ENCODE measurements at regions not wholly inside any gene's neighbourhood (a gene's known extent, or its start where the extent isn't known, plus 50 kb on each side); places are given as distances from the start of the nearest gene placed in this dataset.

- TF ChIP-seq, protein P1, sequence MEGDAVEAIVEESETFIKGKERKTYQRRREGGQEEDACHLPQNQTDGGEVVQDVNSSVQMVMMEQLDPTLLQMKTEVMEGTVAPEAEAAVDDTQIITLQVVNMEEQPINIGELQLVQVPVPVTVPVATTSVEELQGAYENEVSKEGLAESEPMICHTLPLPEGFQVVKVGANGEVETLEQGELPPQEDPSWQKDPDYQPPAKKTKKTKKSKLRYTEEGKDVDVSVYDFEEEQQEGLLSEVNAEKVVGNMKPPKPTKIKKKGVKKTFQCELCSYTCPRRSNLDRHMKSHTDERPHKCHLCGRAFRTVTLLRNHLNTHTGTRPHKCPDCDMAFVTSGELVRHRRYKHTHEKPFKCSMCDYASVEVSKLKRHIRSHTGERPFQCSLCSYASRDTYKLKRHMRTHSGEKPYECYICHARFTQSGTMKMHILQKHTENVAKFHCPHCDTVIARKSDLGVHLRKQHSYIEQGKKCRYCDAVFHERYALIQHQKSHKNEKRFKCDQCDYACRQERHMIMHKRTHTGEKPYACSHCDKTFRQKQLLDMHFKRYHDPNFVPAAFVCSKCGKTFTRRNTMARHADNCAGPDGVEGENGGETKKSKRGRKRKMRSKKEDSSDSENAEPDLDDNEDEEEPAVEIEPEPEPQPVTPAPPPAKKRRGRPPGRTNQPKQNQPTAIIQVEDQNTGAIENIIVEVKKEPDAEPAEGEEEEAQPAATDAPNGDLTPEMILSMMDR (IDR thresholded peaks at IDR 0.05; ENCODE audit: insufficient read depth, low read length) = no peak
- TF ChIP-seq POLR2AphosphoS5 (IDR thresholded peaks at IDR 0.05; ENCODE audit: low read depth) = no peak
- TF ChIP-seq GABPA (IDR thresholded peaks at IDR 0.05; ENCODE audit: low read depth) = no peak
- TF ChIP-seq REST (IDR thresholded peaks at IDR 0.05; ENCODE audit: insufficient replicate concordance, low read depth) = no peak
- no peak for TF ChIP-seq SPI1 (IDR thresholded peaks at IDR 0.05; ENCODE audit: borderline replicate concordance, low read depth)
These were observed 322.8 kb downstream of the SPATA17 start for GRCh38 chr1:217953922-217954321.
